ENCODE measurements at regions not wholly inside any gene's neighbourhood (a gene's known extent, or its start where the extent isn't known, plus 50 kb on each side); places are given as distances from the start of the nearest gene placed in this dataset.

DNA sequence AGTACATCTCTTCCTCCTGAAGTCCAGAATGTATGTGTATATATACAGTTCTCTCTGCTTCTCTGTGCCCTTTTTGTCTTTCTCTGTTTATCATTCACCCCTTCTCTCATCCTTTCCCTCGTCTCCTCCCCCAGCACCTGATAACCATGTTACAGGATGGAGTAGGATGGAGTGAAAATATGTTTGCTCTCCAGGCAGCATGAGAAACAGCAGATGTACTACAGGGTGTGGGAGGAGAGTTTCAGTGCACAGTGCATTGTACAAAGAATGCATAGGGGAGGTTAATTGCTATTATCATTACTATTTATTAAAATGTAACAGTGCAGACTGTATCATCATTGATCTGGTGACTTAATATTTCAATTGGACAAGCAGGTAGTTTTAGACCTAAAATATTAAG, 104.5 kb downstream of the MFAP3L start:
- TF ChIP-seq POLR2AphosphoS5 (IDR thresholded peaks at IDR 0.05) (no peak), POLR2A (IDR thresholded peaks at IDR 0.05) (no peak)
- TF ChIP-seq, protein P1, sequence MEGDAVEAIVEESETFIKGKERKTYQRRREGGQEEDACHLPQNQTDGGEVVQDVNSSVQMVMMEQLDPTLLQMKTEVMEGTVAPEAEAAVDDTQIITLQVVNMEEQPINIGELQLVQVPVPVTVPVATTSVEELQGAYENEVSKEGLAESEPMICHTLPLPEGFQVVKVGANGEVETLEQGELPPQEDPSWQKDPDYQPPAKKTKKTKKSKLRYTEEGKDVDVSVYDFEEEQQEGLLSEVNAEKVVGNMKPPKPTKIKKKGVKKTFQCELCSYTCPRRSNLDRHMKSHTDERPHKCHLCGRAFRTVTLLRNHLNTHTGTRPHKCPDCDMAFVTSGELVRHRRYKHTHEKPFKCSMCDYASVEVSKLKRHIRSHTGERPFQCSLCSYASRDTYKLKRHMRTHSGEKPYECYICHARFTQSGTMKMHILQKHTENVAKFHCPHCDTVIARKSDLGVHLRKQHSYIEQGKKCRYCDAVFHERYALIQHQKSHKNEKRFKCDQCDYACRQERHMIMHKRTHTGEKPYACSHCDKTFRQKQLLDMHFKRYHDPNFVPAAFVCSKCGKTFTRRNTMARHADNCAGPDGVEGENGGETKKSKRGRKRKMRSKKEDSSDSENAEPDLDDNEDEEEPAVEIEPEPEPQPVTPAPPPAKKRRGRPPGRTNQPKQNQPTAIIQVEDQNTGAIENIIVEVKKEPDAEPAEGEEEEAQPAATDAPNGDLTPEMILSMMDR (IDR thresholded peaks at IDR 0.05 in 8 of 11, conservative IDR thresholded peaks at IDR 0.05 in 3 of 11), result no peak

Data from spleen (tissue), 7 donors.